ENCODE measurements at regions not wholly inside any gene's neighbourhood (a gene's known extent, or its start where the extent isn't known, plus 50 kb on each side); places are given as distances from the start of the nearest gene placed in this dataset.
A peak's percentile ranks its signal among the peaks of the same experiment; 100 is the strongest.

DNA sequence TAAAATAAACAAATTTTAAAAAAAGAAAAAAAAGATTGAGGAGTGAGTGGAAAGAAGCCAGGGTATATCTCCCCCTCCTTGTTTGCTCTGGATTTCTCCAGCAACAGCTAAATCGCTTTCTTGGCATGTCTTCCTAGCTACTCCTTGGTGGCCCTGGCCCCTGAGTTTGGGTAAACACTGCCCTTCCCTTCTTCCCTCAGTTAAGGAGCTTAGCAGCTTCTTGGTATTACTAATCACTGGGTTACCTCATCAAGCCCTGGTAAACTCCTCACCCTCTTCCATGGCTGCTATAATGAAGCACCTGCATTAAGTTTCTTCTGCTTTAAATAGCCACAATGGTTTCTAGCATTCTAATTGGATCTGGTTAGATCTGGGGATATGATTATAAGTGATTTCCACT is 269.8 kb downstream of the FZD1 start:
- no peak for DNase-seq

DNA sequence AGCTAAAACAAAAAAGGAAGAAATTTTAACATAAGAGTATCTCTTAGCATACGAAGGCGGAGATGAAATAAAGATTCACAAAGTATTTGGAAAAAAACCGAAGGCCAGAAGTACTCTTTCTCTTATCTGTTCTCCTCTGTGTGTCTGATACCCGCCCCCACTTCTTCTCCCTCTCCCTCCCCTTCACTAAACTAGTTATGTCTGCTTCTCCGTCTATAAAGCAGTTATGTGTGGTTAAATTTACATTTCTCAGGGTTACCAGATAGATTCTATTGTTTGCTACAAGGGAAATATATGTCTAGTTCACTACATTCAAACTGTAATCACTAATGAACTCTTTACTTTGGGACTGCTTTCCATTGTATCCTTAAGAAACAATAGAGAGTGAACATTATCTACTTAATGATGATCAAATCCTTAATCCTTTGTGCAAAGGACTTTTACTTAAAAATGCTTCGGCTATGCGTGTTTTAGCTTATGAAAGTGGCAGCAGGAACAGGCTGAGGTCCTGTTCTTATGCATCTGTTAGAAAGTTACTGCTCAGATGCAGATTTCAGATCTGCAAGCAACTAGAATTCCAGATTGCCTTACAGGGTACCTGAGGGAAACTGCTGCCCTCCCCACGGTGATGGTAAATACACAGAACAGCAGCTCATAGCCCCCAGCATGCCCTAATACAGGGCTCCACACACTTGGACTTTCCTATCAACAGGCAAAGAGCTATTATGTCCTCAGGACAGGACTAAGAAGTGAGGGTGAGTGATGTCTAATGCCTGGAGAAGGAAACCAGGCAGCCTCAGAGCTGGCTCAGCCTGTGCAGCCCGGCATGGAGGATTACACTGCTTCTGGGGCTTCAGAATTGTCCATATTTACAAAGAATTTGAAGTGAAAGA is 273.3 kb downstream of the FZD1 start:
- DNase-seq, result peak; percentile 60

DNA sequence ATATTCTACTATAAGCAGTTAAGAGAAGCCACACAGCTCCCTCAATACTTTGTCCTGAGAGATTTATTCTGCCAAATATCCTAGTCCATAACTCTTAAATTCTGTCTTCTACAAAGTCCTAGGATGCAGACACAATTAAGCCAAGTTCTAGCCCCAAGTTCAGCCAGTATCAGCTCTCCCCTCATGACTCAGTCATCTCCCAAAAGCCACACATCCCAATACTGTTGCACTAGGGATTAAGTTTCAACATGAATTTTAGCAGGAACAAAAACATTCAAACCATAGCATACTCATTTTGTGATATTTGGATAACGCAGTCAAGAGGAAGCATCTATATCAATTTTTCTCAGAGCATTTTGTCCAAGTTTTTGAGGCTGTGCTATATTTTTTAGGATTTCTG is 277.4 kb downstream of the FZD1 start:
- DNase-seq, result no peak

DNA sequence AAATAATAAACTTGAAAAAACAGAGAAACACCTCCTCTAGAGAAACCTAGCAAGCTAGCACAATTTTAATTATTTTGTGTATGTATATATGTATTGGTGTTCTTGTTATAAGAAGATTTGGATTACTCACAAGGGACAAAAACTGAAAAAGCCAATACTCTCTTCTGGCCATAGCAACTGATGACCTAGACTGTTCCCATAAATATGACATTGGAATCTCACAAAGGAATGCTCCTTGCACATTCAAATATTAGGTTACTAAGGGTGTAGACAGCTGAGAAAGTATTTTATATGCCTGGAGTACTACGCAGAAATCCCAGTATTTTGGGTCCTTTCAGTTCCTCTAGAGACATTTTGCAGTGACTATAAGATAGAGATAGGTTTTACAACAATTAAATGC is 279.4 kb downstream of the FZD1 start:
- no peak for DNase-seq

DNA sequence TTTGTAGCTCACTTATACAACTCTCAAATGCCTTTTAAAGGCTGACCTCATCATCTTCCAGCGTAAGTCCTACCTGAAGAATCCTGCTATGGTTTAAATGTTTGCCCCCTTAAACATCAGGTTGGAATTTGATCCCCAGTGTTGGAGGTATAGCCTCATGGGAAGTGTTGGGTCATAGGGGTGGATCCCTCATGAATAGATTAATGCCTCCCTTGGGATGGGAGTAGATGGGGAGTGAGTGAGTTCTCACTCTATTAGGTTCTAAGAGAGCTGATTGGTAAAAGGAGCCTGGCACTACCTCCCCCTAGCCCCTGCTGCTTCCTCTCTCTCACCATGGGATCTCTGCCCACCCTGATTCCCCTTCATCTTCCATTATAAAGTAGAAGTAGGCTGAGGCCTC is 285.6 kb downstream of the FZD1 start:
- no peak for DNase-seq

DNA sequence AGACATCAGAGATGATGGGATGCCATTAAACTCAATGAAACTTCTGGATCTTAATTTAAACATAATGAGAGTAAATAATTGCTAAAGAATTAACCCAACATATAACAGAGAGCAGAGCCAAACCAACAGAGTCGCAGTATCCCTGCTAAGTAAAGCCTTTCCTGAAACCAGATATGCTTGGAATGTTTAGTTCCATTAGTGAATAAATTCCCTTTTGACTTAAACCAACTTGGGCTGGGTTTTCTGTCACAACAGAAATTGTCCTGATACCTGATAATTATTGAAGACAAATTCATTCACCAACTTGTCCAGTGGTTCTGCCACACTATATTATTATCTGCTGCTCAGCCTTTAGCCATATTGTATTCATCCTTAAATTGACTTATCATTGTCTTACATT is 286.7 kb downstream of the FZD1 start:
- no peak for DNase-seq

DNA sequence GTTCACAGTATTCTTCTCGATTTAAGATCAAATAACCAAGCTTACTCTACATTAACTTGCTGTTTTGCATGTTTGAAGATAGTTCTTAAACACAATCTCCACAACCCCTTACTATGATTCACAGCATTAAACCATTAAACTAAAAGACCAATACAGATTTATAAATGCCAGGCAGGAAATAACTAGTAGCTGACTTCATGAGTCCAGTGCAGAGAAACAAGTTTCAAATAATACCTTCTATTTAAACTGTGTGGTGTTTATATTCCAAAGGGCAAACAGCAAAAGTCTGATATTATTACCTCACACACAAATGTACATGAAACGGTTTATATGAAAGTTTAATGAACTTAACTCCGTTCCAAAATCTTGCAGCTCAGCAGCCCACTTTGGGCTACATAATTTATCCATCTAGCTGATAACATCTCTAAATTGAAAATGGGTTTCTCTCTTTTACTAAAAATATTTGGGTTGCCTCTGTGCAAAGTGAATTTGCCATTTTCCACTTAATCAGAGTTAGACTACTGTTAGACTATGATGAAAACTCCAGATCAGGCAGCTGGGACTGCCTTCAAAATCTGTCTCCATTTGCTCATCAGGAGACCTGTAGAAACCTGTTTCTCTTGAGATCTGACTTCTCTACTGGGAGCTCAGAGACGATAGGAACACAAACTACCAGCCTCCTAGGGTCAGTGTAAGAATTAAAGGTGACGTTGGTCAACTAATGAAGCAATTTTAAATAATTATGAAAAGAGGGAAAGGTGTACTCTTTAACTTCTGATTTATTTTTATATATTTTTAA is 287.3 kb downstream of the FZD1 start:
- DNase-seq, result no peak

DNA sequence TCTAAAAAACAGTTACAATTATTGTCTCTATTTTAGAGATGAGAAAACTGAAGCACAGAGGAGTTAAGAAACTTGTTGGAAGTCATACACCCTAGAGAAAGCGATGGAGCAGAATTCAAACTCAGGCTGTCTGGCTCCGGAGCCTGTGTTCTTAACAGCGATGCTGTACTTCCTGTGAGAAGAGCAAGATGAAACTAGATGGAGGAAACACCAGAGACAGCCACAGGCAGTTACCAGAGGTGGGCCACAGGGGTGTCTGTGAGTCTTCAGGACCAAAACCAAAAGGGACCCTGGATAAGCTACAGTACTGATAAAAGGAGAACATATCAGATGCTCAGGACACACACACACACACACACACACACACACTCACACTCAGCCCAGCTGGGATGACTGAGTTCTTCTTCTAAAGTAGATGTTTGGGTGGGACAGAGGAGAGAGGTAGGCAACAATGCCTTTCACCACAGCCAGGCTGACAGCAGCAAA is 289.2 kb downstream of the FZD1 start:
- peak; percentile 64 for DNase-seq

DNA sequence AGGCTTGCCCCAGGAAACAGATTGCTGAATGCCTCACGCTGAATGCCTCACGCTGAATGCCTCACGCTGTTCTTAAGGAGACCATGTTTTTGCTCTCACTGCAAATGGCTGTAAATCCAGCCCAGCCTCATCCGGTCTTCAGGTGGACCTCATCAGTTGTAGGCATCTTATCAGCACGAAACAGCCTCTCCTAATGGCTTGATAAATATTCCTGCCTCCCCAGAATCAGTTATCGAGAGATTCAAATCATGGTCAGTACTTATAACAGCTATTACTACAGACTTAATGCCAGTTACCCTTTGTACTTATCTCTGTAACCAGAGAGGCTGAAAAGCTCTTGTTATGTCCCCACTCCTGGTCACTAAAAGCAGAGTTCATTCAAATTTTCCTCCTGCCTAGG is 290.6 kb downstream of the FZD1 start:
- DNase-seq, result peak; percentile 72

DNA sequence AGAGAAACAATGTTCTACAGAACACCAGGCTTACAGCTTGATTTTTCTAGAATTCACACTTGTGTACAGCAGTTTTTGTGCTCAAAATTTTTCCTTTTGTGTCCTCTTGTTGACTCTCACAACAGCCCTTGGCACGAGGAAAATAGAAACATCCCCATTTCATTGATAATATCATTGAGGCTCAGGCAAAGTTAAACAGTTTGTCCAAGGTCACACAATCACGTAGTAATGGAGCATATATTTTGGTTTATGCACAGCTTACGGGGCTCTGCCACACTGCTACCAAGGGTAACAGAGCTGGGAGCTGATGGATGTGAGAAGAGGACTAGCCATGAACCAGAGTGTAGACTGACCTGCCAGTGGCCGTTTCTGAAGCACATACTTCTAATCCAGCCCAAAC is 292.0 kb downstream of the FZD1 start:
- no peak for DNase-seq

DNA sequence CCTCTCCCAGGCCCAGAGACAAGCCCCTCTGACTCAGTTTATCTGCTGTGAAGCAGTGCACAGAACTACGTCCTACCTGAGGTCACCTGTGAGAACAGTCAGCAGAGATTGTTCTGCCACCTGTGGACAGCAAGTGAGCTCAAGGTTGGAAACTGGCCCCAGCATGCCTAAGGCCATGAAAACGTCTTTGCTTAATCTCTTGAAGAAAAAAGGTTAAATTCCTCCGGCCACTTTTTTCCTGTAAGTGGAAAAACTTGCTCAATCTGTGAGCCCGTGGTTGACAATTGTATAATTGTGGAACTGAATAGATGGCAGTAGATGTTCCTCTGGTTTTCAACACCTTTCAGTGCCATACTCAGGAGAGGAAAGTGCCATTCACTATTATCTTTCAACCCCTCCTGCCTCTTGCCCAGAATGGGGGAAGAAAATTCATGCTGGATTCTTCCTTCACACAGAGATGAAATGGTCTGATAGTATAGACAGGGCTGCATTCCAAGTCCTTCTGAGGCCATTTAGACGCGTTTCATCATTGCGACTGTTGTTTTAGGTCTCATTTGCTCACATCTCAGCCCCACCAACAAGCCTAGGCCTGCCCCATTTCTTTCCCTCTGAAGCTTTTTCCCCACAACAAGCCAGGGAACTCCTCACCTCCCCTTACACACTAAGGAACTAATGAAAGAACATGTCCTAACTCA is 292.9 kb downstream of the FZD1 start:
- peak; percentile 89 for DNase-seq

DNA sequence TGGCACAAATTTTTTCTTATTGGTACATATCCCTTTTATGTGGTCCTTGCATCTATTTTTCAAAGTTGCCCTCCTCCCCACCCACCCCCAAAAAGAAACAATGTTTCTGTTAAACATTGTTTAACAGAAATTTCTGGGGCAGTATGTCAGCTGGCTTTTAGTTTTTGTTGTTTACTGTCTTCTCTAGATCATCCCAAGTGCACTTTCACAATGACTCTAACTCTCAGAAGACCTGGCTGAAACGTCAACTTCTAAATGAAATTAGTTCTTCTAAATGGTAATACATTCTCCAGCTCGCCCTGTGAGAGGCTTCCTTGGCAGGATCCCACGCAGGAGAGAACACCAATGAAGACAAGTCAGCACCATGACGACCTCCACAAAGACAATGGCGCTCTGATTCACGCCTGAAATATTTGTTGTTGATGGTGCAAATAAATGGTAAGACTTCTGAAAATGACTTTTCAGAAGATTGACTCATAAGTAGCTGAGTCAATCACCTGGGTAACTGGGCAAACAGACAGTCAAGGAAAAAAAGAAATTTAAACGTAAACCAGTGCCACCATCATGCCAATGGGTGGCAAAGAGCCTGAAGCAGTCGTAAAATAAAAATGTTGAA is 293.7 kb downstream of the FZD1 start:
- DNase-seq, result no peak

DNA sequence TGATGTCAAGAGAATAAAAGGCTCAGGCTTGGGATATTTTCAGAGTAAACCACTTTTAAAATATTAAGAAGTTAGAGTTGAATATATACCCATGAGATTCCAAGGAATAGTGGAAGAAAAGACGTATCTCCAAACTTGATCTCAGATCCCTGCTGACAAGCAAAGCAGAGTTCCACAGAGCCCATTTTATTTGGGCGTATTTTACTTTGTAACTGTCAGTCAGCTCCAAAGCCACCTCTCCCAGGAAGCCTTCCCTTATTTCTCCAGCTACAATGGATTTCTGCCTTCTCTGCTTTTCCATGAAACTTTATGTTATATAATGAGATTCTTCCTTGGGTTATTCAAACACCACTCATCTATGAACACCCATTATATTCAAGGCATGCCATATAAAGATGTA is 295.7 kb downstream of the FZD1 start:
- DNase-seq, result no peak

DNA sequence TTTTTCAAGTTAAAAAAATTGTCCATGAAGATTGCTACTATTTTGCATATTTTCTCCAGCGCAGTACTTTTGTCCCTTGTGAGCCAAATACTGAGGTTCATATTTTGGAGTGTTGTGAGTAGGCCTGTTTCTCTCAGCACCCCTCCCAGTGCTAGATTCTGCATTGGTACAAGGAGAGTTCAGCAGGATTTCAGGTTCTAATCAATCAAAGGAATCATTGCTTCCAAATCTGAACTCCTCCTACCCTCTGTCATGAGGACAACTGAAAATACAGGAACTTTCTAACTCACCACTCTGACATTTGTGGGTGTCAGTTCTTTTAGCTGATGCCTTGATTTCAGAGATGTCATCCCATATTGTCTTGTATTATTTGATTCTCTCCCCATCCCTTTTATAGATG is 299.9 kb downstream of the FZD1 start:
- no peak for DNase-seq

DNA sequence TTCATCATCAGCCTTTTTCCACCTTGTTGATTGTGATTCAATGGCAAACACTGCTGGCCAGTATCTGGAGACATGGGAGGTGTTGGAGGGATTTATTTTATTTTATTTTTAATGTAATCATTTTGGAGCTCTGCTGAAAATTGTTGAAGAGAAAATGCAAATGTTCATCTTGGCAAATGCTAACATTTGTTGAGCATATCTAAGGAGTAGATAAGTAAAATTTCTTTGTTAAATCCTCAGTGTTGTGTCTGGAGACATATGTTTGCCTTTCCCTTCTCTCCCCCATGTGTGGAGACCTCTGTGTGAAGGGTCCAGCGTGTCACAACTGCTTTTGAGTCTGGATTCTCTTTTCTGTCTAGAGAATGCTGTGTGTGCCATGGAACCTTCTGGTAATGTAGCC is 300.3 kb downstream of the FZD1 start:
- DNase-seq, result no peak

DNA sequence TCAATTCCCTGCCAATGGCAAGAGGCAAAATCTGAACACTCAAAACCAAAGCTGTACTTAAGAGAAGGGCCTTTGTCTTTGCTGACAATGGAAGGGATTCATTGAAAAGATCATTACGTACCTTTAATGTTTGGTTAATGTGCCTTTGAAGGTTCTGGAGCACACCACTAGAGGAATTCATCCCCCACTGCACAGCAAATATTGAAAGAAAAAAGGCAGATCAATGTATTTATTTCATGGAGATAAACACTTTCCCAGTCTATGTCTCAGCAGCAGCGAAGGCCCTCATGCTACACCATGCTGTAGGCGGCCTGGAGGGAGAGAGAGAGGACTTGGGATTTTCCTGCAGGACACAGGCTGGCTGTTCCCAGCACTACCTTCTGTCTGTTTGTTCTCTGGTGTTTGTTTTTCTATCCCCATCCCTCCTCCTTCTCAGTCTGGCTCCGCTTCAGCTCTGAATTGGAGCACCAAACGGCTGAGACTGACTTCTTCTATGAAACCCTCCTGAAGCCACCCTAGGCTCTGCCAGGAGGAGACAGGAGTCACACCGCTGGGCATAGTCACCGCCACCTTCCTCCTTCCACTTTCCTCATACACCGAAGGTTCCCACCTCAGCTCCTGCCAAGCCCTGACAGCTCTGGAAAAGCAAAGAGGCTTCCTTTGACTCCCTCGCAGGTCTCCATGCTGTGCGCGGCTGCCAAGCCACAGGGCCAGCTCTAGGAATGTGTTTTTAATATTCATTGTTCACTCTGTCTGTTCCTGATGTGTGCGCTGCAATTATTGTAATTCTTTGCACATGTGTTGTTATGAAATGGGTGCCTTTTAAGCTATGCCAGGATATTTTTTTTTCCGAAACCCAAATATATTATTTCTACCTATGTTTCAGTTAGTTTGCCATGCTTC is 301.5 kb downstream of the FZD1 start:
- no peak for DNase-seq

DNA sequence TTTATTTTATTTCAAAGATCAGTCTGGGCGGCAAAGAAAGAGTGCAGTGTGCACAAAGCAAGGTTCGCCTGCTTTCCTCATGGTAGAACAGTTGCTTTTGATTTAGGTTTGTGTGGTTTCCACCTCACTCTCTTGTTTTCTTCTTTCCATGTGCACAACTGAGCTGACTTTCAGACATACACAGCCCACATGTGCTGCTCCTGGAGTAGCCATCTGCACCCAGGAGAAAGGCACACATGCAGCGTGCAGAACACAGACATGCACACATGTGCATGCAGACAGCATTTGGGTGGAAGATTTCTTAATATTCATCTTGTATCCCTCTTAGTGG is 302.1 kb downstream of the FZD1 start:
- no peak for DNase-seq

DNA sequence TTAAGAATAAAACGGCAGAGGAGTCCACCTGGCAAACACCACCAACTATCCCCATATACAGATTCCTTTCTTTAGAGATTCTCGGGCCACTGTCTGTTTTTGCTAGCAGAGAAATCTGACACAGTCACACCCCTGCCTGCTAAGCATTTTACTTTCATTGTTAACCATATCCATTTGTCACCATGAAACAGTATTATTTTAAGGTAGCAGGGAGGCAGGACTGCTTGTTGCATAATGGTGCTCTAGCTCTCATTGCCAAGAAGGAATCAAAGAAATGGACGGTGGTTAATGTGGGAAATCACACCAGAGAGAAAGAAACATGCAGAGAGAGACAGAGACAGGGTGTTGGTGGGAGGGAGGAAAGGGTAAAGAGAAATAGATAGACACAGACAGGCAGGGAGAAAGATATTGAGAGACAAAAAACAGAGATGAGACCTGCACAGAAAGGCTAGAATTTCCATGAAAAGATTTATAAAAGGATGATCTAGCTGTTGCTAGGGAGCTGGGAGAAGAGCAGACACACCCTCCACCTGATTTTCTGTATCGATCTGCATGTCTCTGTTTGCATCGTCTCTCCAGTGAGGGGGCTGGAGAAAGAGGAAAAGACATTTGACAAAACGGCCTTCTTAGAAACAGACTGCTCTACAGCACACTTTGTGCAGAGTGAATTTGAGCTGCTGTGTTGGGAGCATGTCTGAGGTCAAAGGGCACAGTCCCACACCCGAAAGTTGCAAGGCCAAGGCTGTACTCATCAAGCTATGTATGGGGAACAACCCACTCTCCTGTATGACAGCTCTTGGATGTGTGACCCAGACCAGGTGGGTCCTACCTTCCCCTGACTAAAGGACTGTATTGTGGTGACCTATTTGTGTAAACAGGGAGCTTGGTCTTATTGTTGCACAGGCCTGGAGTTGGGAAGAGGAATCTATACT is 303.1 kb downstream of the FZD1 start:
- DNase-seq, result no peak

DNA sequence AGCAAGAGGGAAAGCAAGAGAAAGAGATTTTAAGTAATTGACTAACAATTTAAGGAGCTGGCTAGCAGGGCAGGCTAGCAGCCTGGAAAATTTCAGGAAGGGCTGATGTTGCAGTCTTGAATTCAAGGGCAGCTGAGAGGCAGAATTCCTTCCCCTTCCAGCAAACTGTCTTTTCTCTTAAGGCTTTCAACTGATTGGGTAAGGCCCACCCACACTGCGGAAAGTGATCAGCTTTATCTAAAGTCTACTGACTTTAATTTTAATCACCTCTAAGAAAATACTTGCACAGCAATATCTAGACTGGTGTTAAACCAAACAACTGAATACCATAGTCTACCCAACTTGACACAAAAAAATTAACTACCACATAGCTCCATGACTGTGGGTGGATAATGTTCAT is 303.9 kb downstream of the FZD1 start:
- no peak for DNase-seq

DNA sequence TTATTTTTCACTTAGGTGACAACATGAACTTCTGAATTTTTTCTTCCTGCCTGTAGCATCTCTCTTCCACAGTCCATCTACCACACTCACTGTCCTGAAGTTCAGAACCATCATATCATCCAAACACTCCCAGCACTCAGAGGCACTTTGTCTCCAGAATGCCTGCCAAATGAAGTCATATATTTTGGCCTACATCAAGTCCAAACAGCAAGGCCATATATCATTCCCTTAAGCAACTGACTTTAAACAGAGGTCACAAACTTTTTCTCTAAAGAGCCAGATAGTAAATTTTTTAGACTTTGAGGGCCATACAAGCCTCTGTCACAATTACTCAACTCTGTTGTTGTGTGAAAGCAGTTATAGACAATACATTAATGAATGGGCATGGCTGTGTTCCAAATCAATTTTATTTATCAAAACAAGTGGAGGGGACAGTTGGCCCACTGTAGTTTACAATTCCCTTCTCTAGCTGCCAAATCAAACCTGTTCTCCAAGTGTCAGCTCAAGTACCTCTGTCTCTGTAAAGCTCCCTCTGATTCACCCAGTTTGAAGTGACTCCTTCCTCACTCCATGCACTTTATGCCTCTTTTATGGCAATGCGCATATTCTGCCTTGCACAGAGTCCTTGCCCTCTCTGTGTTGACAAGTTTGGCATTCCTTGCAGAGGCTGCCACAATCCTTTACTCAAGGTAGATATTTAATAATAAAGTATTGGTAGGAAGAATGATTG is 305.7 kb downstream of the FZD1 start:
- DNase-seq, result no peak

All from islet precursor cell (in vitro differentiated cells).